Stimulated activated CD8-positive, alpha-beta memory T cell treated with anti-CD3 and anti-CD28 coated beads, Interleukin-15, amount 100 ng/mL, for 4 hours (primary cell): ENCODE measurements at regions not wholly inside any gene's neighbourhood (a gene's known extent, or its start where the extent isn't known, plus 50 kb on each side); places are given as distances from the start of the nearest gene placed in this dataset.
"Not testable (repeated sequence)": the region's sequence is repeated elsewhere in the genome, so short reads cannot be mapped to it uniquely, and the experiment has no call there.

Experiments used
- DNase-seq, 2 donors: peaks; one replicate each; pipeline ENCODE4 v3.0.0-alpha.2; 2020; ENCODE audit warnings: low read depth in 2 of 2

DNA sequence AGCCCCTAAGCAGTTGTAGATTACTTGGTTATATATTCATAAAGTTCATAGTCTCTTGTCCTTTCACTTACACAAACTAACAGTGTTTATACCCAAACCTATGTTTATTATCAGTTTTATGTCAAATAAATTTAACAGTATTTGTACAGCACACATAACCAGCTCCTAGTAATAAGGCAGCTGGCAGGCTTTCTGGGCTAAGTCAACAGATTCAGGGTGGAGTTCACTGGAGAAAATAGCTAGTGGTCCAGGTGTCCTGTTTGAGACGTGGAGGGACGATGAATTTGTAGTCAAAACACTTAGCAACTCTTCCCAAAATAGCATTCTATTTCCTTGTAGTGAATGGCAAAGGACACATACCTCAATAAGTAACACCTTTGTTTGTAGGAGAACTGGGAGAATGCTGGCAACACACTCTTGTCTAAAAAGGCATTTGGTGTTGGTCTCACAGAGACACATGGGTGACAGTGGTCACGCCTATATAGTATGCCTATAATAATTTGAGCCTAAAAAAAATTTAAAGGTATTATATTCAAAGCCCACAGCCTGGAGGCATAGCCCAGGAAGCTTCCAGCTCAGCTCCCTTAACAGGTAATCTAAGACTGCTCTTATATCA is 156.4 kb upstream of the CARMIL1 start:
- DNase-seq: no peak

DNA sequence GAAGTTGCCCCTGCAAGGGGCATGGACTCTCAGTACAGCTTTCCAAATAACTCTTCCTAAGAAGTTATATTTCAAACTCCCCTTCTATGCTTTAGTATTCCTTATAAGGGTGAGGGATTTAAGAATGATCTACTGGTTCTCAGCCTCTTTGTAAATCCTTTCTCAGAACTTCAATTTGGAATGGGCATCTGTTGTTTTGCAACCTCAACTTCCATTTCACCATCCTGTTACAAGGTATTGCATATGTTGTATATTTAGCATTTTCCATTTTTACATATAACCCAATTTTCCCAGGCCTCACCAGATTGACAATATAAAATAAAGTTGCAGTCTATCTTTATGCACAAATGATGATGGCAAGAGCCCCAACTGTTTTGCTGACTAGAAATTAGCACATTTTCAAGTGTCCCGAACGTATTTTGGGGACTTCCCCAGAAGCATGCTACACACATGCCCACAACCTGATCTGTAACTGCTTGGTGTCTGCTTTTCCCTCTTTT is 154.9 kb upstream of the CARMIL1 start:
- DNase-seq: no peak

DNA sequence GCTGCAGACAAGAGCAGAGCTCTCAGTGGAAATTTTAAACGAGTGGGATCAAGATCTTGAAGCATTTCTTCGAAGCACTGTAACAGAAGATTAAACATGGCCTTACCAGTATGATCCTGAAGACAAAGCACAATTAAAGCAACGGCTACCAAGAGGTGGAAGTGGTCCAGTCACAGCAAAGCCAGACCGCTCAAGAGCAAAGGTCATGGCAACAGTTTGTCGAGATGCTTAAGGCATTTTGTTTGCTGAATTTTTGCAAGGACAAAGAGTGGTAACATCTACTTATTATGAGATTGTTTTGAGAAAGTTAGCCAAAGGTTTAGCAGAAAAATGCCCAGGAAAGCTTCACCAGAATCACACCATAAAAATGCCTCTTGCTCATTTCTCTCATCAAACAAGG is 153.4 kb upstream of the CARMIL1 start:
- no peak for DNase-seq

DNA sequence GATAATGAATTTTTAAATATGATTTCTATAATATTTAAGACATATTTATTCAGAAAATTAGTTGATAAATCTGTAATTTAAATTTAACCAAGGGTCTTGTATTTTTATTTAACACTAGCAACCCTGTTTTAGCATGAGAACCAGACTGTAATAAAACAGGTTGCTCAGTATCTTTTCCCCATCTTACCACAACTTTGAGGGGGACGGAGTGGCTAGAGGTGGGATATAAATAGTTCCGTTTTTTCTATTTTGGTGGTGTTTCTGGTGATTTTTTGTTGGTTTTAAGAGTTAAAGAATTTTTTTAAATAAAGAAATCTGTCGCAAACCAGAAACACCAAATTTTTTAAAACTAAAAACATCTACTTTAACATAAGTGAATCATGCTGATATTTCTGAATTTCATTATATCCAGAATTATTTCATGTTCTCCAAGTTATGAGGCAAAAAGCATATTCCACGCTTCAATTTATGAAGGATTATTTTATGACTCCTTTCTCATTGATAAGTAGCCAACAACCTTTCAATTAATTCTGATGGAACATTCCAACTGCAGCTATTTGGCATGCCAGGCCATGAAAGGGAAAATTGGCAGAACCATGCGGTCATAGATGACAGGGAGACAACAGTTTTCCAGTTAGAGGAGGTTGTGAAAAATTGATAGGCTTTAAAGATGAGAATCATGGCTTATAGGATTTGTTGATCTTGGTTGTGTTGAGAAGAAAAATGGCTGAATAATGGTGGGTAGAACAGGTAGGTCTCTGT is 151.9 kb upstream of the CARMIL1 start:
- no peak for DNase-seq

DNA sequence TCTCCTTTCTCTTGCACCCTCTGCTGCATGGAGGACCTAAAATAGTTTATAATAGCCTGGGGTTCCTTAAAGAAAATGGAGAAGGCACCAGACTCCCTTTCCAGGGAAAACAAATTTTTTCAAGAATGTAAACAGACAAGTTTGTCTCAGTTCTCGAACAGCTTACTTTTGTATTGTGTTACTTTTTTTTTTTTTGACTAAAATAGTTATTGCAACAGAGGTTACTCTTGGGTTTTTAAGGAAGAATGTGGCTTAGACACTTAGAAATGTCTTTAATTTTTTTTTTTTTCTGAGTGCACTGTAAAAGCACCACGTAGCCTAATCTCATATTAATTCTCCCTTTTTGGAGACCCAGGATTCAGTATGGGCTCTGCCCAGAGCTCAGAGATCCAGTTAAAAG is 148.7 kb upstream of the CARMIL1 start:
- DNase-seq: no peak

DNA sequence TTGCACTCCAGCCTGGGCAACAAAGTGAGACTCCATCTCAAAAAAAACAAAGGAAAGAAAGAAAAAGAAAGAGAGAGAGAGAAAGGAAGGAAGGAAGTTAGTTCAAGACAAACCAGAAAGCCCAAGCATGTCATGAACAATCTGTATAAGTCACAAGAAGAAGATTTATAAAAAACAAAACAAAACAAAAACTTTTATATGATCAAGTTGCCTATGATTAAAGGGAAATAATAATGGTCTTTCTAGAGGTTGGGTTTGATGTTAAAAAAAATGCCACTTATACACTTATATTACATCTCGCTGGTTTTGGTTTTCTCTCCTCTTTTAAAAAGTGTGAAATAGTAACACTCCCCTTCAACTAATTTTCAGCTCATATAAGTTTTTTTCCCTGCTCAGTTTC is 146.2 kb upstream of the CARMIL1 start:
- DNase-seq: no peak

DNA sequence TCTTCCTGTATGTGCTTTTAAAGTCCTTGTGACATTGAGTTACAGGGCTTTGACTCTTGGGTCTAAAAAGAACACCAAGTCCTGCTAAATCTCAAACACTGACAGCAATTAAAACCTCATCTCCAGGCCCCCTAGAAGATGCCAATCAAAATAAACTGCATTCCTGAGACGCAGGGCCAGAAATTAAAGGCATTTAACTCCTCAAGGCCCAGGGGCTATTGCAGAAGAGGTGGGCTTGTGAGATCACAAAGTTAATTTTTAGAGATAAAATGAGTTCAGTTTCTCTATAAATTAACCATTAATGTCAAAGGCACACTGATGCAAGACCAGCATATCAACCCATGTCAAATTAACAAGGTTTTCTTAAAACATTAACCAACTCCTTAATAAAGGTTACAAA is 145.6 kb upstream of the CARMIL1 start:
- DNase-seq: no peak

DNA sequence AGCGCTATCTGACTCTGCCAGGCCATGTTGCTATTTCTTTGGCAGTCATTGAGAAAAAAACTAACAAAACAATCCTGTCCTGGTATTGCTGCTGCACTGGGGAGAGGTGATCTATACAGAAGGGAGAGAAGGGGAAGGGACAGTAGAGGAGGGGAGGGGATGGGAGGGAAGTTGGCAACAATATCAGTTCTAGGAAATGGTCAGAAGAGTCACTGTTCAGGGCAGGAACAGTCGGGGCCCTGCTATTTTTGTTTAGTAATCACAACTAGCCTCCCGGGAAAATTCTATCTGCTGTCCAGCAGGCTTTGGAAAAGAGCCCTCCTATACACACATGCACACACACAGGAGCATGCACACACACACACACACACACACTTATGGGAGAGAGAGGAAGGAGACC is 142.3 kb upstream of the CARMIL1 start:
- DNase-seq: no peak

DNA sequence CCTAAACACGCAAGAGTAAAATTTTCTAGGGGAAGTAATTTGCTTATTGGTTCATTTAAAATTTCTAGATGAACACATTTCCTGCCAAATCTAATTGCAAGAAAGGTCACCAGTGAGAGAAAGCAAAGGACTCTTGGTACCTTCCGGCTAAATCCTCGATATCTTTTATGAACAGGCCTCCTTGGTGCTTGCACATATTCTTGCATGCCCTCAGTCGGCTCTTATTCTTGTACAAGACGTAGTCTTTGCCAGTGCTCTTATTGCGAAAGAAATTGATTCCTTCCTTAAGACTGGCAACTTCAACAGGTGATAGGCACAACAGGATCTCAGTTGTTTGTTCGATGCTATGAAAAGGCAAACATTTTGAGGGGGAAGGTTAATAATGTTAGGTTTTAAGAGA is 141.7 kb upstream of the CARMIL1 start:
- DNase-seq: no peak

DNA sequence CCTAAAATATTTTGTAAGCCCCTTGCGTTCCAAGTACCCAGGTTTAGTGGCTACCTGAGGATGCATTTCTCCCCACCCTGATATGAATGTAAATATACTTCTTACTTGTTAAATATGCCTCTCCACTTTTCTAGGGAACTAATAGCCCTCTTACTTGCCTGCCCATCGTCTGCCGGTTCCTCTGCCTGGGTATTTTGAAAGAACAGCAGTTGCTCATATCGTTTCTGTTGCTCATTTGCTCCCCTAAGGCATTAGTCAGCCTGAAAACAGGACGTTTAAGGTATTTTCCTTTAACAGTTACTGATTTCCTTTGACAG is 141.3 kb upstream of the CARMIL1 start:
- DNase-seq: no peak

DNA sequence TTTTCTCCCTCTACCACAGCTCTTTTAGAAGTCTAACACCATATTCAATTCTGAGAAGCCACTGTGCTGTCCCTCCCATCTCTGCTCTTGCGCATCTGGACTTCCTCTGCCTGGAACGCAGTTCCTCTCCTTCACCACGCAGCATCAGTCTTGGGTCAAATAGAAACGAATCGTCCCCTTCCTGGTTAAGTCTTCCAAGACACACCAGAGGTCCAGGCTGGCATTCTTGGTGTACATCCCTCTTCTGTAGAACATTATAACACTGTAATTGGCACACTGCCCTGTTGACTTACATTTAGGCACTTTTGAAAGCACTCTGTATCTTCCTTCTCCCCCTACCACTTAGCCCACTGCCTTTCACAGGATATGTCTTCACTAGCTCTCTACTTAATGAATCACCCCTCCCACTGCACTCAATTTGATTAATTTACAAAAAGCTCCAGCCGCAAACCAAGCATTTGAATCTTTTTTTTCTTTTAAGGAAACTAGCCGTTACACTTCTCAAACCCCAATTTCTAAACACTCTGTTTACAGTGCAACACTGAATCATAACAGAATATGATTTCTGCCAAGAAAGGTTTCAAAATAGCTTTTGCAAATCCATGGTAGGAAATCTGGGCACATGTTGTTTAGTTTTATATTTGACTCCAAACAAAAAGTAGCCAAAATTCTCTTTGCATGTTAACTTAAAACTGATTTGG is 140.8 kb upstream of the CARMIL1 start:
- DNase-seq: peak; percentile 32 to 51

DNA sequence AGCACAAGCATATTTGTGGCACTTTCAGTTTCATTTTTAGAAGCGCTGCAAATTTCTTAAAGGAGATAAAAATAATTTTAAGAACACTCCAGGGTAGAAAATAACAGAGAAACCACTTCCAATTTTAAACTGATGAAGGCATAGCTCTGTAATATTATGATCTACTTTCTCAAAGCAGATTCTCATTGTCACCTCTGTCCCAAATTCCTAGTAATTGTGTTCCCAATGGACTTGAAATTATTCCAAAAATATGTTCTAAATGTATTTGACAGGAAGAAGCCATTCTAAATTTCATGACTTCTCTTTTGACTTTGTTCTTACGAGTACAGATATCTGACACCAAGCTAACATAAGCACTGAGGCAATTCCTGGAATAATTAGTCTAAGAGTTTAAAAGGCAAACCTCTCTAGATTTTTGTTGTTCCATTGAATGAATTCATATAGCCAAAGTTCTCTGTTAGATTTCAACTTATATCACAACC is 140.2 kb upstream of the CARMIL1 start:
- no peak for DNase-seq

DNA sequence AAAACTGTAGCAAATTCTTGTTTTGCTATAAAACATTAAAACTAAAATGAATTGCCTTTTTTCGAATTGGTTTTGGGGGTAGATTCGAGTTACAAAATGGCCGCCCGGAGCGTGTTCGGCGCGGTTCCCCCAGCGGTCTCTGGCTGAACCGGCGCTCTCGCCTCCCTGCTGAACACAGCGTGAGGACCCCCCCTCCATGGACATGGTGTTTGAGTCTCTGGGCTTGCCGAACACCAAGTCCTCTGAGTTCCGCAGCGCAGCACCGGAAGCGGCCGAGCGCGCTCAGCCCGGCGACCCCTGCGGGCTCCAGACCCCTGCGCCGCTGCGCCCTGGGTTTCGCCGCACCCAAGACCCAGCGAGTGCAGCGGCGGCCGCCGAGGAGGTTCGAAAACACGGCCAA is 139.6 kb upstream of the CARMIL1 start:
- DNase-seq: not testable (repeated sequence)

DNA sequence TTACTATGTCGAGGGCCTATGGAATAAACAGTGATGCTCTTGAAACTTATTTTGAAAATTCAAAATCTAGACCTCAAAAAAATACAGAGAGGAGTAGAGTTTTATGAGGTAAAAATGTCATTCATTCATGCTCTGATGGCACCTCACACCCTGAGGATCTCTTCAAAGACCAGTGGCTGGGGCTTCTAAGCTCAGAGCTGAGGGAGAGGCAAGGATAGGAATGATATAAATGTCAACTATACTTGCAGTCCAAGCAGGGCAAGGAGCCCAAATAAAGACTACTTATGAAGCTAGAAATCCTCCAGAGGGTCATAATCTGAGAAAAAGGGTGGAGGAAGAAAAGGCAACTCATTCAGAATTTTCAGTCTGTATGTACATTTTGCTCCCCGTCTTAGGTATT is 136.7 kb upstream of the CARMIL1 start:
- no peak for DNase-seq

DNA sequence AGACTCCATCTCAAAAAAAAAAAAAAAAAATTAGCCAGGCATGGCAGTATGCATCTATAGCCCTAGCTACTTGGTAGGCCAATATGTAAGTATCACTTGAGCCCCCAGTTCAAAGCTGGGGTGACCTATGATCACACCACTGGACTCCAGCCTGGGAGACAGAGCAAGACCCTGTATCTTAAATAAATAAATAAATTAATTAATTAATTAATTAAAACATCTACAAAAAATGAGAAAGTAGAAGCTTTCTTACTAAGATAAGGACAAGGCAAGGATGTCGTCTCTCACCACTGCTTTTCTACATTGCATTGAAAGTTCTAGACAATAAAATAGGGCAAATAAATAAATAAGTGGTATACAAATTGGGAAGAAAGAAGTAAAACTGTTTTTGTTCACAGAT is 134.3 kb upstream of the CARMIL1 start:
- no peak for DNase-seq

DNA sequence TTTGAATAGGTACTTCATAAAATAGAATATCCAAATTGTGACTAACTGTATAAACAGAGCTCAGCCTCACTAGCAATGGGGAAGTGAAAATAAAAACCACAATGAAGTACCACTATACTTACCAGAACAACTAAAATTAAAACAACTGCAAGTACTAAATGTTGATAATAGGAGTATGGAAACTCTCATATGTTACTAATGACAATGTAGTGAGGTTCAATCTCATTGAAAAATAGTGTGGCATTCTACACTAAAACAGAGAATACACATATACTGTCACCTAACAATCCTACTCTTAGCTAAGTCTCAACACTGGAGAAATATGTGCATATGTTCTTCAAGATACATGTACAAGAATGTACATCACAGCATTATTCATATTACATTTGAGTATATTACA is 132.0 kb upstream of the CARMIL1 start:
- no peak for DNase-seq

DNA sequence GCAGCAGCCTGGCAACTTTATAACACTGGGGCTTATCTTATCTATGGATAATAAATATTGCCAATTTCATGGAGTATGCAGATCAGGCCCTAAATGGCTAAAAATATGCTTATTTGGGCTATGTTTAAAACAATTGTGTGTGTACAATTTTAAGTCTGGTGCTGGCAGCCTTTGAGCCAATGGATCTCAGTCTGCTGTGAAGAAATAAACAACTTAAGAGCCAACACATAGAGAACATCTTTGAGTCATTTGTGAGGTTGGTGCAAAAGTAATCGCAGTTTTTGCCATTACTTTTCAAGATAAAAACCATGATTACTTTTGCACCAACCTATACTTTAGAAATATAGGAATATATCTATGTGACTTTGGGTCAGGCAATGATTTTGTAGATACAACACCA is 129.1 kb upstream of the CARMIL1 start:
- no peak for DNase-seq

DNA sequence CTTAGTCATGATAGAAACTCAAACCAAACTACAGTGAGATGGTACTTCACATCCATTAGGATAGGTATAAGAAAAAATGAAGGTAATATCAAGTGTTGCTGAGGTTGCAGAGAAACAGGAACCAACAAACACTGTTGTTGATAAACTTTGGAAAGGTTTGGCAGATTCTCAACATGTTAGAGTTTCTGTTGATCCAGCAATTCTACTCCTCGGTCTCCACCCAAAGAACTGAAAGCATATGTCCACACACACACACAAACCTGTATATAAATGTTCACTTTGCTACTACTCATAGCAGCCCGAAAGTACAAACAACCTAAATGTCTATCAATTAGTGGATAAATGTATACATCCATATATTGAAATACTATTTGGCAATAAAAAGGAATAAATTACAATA is 128.3 kb upstream of the CARMIL1 start:
- no peak for DNase-seq

DNA sequence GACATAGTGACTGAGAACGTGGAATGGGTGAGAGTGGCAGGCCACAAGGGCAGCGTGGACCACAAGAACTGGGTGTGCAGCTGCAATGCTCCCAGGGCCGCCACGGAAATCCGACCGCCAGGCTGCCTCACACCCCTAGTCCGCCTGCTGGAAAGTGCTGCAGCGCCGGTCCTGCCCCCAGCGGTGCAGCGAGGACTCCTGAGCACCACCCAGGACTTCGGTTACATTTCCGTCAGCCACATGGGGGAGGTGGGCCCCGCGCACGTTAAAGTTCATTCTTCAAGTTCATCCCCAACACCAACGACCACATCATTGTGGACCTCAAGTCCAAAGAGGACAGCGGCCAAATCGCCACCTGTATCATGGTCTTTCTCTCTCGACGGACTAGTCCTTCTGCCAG is 126.1 kb upstream of the CARMIL1 start:
- no peak for DNase-seq

DNA sequence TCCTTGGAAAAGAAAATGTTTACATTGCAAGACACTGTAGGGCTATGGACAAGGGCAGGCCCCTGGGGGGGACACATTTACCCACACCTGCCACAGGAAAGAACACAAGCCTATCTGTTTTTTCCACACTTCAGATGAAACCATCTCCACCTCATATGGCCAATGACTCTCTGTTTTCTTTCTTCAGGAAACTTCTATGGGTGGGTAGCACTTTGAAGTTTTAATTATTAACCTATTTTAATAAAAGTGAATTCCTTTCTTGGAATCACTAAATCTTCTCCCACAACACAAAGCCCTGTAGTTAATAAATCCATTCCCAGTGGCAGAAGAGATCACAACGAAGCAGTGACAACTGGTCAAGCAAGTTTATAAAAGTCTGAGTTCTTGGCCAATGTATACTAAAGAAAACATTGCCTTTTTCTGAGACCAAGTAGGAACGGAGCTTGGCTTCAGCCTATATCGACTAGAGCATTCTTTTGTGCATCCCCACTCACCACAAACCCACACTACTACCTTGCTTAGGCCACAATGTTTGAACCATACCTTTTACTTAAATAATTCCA is 125.1 kb upstream of the CARMIL1 start:
- no peak for DNase-seq

DNA sequence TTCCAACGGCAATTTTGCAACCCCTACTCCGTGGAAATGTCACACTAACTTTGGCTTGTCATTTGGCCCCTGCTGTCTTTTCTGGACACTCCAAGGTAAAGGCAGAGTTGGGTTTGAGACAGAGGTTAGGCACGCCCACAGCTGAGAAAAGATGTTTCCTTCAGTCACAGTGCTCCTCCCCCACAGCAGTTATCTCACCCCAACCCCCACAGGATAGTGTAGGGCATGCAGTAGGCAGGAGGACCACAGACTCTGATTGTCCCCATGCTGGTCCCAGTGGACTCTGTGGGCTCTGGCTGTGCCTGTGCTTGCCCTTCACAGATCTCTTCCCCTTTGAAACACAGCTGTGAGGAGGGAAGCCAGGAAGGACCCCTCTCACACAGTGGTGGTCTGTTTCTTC is 124.0 kb upstream of the CARMIL1 start:
- DNase-seq: no peak

DNA sequence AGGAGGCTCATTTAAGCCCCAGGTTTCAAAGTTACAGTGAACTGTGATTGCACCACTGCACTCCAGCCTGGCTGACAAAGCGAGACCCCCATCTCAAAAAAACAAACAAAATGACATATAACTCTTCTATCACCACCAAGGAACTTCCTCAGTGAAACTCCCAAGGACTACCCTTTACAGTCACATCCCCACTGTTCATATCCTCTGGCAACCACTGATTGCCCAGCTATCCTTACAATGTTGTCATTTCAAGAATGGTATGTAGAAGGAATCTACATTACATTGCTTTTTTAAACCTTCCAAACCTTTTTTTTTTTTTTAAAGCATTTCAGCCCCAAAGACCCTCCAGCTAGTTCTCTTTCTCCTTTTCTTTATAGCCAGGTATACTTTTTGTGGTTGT is 123.1 kb upstream of the CARMIL1 start:
- DNase-seq: no peak

DNA sequence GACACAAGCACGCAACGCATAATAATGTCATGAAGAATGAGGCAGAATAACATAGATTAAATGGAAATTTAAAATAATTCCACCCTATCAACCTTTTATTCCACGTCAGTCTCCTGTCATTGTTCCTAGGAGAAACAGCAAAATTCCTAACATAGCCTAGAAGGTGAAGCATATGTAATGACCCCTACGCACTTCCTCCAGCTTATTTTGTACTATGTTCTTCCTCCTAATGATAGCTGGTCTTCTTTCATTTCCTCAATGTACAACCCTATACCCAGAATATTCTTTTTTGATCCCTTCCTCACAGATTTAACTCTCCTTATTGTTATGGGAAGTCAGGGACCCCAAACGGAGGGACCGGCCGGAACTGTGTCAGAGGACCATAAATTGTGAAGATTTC is 122.0 kb upstream of the CARMIL1 start:
- no peak for DNase-seq
